T-helper 17 cell (primary cell): ENCODE measurements at regions not wholly inside any gene's neighbourhood (a gene's known extent, or its start where the extent isn't known, plus 50 kb on each side); places are given as distances from the start of the nearest gene placed in this dataset.

Experiments used
- ATAC-seq: fragments of 150-1000 bp; cut with Tn5 transposase; 2 replicates; pipeline ENCODE4 v1.10.0; 2021; ENCODE audit warnings: mild to moderate bottlenecking, moderate library complexity
- DNase-seq, 3 donors: peaks; one replicate each; pipeline versions ENCODE4 v3.0.0 to v3.0.0-alpha.2; 2020 to 2021
- H3K9me3 ChIP-seq: one replicate; pipeline ENCODE4 v1.7.0; 2013; ENCODE audit warnings: low read length, mild to moderate bottlenecking; ENCODE audit not compliant: control insufficient read depth, poor library complexity, severe bottlenecking
- H3K27ac Mint-ChIP-seq: one replicate; pipeline ENCODE4 v1.8.0; 2022; ENCODE audit warnings: mild to moderate bottlenecking, moderate library complexity, mixed read lengths
- H3K27me3 Mint-ChIP-seq: one replicate; pipeline ENCODE4 v1.8.0; 2022; ENCODE audit warnings: mixed read lengths
- H3K36me3 Mint-ChIP-seq: one replicate; pipeline ENCODE4 v1.8.0; 2022; ENCODE audit warnings: low read depth, mixed read lengths
- H3K4me1 Mint-ChIP-seq: one replicate; pipeline ENCODE4 v1.8.0; 2022; ENCODE audit warnings: mild to moderate bottlenecking, mixed read lengths
- H3K4me3 Mint-ChIP-seq: one replicate; pipeline ENCODE4 v1.8.0; 2022; ENCODE audit warnings: mild to moderate bottlenecking, moderate library complexity, mixed read lengths

DNA sequence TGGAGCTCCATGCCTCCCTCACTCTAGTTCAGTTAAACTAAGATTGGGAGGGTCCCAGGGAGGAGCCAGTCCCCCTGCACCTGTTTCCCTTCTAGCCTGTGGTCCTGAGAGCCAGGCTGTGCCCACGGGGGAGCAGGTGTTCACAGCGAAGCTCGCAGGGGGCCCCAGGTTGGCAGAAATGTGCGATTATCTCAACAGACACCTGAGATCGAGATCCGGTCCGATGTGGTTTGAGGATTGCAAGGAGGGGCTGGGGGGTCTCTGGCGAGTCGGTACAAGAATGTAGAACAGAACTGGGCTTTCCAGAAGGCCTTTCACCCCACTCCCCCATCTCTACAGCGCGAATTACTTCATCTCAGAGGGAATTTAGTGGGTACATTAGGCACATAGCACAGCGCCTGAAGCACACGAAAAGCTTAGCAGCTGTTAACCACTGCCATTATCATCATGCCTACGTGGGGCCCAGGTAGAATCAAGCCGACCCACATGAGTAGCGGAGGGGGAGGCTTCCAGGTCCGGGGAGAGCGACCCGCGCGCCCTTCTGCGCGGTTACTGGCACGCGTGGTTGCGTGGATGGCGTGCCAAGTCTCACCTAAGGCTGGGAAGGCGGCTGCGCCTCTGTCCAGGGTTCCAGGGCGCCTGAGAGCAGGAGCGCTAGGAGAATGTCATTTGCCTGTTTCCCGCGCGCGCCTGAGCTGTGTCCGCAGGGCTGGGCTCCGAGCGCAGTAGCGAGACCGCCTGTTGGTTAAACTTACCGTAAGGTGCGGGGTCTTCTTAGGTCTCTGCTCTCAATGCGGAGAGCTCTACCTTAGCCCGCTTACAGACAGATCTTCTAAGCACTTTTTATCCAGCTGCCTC, 1539.5 kb upstream of the TMEM132C start:
- Mint-ChIP-seq H3K4me1 (no peaks in the 10 kb centered on the region), H3K27me3 (peaks cover 11% of the 10 kb centered on the region), H3K36me3 (peaks cover 2% of the 10 kb centered on the region), H3K4me3 (no peak overlapping the region), H3K27ac (no peak overlapping the region)
- DNase-seq (no peak), ATAC-seq (no peak)
- no peaks in the 10 kb centered on the region for H3K9me3 ChIP-seq

DNA sequence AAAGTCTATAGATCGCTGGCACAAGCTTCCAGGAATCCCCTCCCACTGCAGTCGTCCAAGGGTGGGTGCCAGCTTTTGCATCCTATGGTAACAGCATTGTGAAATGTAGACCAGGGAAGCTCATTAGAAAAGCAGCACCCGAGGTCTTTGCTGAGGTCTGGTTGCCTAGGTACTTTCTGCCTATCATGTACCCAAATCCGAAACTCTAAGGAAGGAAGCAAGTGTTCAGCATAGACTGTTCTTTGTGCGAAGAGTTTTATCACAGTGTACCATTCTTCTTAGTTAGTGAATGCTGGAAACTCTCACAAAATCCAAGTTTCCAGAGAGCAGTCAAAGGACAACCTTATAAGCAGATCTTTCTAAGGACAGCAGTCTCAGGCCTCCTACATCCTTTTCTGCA, 1532.7 kb upstream of the TMEM132C start:
- no peaks in the 10 kb centered on the region for H3K9me3 ChIP-seq
- DNase-seq (no peak), ATAC-seq (no peak)
- H3K27ac Mint-ChIP-seq: no peak overlapping the region
- H3K4me1 Mint-ChIP-seq: no peaks in the 10 kb centered on the region
- H3K27me3 Mint-ChIP-seq: no peaks in the 10 kb centered on the region
- H3K4me3 Mint-ChIP-seq: no peak overlapping the region
- H3K36me3 Mint-ChIP-seq: no peaks in the 10 kb centered on the region

DNA sequence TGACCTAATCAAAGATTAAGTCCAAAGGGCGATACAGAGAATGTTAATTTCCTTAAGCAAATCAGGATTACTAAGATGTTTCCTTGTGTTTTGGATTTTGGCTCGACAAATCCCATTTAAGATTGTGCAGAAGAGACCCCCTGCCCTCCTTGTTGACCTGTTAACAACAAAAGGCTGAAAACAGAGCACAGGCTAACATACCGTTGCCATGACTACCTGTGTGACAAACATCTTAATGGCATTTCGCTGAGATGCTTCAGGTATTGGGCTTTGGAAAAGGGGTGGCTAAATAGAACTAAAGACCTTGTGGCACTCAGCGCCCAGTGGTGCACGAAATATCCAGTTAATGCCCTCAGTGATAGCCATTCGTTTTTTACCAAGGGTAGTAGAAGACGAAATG, 1532.3 kb upstream of the TMEM132C start:
- no peaks in the 10 kb centered on the region for H3K27me3 Mint-ChIP-seq
- DNase-seq (no peak), ATAC-seq (no peak)
- no peak overlapping the region for H3K27ac Mint-ChIP-seq
- no peaks in the 10 kb centered on the region for H3K4me1 Mint-ChIP-seq
- H3K36me3 Mint-ChIP-seq: no peaks in the 10 kb centered on the region
- H3K4me3 Mint-ChIP-seq: no peak overlapping the region
- H3K9me3 ChIP-seq: no peaks in the 10 kb centered on the region

DNA sequence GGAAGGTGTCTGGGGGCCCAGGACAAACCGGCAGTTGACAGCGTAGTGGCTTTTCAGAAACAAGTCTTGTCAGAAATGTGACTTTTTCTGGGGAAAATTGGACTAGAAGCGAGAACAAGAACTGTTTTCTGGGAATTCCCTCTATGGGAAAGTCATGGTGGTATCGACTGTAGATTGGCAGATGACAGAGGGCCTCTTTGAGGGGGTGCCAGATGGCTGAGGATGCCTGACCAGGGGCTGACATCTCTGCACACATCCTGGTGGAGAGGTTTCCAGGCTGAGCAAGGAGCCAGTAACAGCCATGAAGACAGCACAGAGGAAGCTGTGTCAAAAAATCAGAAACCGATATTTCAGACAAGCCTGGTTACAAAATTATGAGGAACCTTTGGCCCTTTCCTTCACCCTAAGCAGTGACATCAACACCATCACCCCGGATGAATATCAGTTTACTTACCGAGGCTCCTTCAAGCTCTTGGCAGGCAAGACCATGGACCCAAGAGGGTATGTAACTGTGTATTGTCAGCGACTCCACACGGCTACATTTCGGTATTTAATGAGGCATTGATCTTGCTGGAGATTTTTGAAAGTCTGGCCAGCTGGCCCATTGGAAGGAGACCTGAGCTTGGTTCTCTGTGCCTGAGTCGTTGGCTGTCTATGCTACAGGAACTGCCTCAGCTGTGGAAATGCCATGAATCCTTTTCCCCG, 1525.3 kb upstream of the TMEM132C start:
- no peak overlapping the region for H3K4me3 Mint-ChIP-seq
- no peak for ATAC-seq
- H3K4me1 Mint-ChIP-seq: no peaks in the 10 kb centered on the region
- H3K27ac Mint-ChIP-seq: no peak overlapping the region
- DNase-seq: no peak
- no peaks in the 10 kb centered on the region for H3K36me3 Mint-ChIP-seq
- no peaks in the 10 kb centered on the region for H3K27me3 Mint-ChIP-seq
- H3K9me3 ChIP-seq: no peaks in the 10 kb centered on the region

DNA sequence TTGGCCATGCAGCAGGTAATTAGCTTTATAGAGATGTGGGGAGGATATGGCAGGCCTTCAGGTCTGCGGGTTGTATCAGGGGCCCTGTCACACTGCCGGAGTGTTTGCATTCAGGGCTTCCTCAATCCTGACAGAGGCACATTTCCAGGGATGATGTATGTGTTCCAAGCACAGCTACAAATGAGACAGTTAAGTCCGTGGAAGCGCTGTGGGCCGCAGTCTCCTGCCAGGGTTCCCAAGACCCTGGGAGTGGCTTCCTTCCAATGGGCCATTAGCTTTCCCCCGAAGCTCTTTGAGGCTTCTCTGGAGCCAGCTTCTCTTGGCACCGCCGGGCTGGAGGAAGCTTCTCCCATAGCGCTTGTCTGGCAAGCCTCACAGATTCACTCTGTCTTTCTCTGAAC, 1524.7 kb upstream of the TMEM132C start:
- DNase-seq (no peak), ATAC-seq (no peak)
- H3K27me3 Mint-ChIP-seq: no peaks in the 10 kb centered on the region
- H3K36me3 Mint-ChIP-seq: no peaks in the 10 kb centered on the region
- H3K9me3 ChIP-seq: no peaks in the 10 kb centered on the region
- no peak overlapping the region for H3K4me3 Mint-ChIP-seq
- H3K27ac Mint-ChIP-seq: no peak overlapping the region
- H3K4me1 Mint-ChIP-seq: no peaks in the 10 kb centered on the region

DNA sequence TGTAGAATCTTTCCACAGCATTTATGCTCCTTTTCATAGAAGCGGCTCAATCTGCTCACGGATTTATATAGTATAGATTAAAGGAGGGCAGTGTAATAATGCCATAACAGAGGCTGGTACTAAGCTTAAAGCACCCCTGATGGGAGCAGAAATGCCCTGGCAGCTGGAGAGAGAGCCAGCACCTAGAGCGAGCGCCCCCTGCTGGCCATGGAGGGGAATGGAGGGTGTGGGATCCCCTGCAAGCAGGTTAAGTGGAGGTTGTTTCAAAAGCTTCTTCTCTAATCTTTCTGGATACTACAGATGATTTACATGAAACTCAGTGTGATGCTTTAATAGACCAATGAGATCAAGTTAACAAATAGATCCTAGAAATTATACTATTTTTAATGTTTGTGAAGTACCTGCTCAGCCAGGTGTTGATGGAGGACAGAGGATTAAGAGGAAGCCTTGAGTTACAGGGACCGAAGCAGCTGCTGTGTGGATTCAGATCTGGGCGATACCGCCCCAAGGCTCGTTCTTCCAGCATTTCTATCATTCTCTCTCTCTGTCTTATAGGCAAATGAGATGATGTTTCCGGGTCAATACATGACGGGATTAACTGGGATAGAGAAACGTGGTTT, 1519.3 kb upstream of the TMEM132C start:
- H3K9me3 ChIP-seq: no peaks in the 10 kb centered on the region
- peaks cover 4% of the 10 kb centered on the region for H3K4me1 Mint-ChIP-seq
- DNase-seq (peak; percentile 24 to 41 (median 34)), ATAC-seq (peak; percentile 78)
- no peak overlapping the region for H3K4me3 Mint-ChIP-seq
- H3K36me3 Mint-ChIP-seq: peaks cover 2% of the 10 kb centered on the region
- H3K27ac Mint-ChIP-seq: no peak overlapping the region
- H3K27me3 Mint-ChIP-seq: no peaks in the 10 kb centered on the region

DNA sequence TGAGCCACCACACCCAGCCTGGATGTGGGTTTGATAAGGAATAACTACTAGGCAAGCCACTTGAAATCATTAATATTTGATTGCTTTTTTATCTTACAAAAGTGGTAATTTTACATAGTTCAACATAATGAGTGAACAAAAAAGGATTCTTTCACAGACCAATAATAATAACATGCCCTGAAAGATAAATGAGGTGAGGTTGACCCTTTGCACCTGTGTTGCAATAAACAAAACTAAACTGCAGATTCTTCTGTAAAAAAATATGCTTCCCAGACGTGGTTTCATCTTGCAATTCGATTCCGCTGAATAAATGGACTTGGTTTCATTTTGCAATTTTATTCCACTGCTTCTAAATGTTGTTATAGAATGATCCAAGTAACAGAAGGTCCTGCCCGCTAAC, 1514.9 kb upstream of the TMEM132C start:
- no peaks in the 10 kb centered on the region for H3K9me3 ChIP-seq
- H3K4me3 Mint-ChIP-seq: no peak overlapping the region
- no peaks in the 10 kb centered on the region for H3K27me3 Mint-ChIP-seq
- H3K36me3 Mint-ChIP-seq: peaks cover 4% of the 10 kb centered on the region
- ATAC-seq (no peak), DNase-seq (no peak)
- H3K27ac Mint-ChIP-seq: no peak overlapping the region
- peaks cover 4% of the 10 kb centered on the region for H3K4me1 Mint-ChIP-seq

DNA sequence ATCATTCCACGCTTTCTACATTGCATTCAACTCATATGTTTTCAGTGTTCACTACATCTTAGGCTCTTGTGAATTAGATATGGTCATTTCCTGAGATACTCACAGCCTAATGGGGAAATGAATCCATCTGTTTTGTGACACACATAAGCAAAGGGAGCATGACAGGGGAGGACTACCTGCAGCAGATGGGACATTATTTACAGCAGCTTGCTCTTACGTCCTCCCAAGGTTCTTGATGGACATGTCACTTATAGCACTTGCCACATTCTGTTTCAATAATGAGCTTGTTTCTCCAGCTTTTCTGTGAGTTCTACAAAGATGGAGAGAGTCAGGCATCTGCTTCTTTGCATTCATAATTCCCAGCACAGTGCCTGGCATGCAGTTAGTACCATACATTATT, 1509.6 kb upstream of the TMEM132C start:
- Mint-ChIP-seq H3K36me3 (peaks cover 2% of the 10 kb centered on the region), H3K27ac (no peak overlapping the region), H3K4me1 (peaks cover 1% of the 10 kb centered on the region), H3K27me3 (no peaks in the 10 kb centered on the region), H3K4me3 (no peak overlapping the region)
- ATAC-seq: no peak
- H3K9me3 ChIP-seq: no peaks in the 10 kb centered on the region
- no peak for DNase-seq

DNA sequence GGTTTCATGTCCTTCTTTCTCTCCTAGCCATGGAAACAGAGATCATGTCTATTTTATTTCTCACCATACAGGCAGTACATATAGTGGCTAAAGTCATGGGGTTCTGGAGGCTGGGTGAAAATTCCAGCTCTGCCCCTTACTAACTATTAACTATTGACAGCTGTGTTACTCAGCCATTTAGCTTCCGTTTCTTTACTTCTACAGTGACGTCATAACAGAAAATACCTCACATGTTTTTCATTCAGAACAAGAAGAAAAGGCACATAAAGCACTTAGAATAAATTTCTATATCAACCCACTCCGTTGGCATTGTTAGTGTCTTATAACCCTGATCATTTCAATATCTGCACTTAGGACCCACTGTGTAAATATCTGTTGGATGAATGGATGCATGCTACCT, 1506.9 kb upstream of the TMEM132C start:
- DNase-seq (no peak), ATAC-seq (no peak)
- peaks cover 3% of the 10 kb centered on the region for H3K4me1 Mint-ChIP-seq
- no peak overlapping the region for H3K27ac Mint-ChIP-seq
- peaks cover 5% of the 10 kb centered on the region for H3K9me3 ChIP-seq
- H3K4me3 Mint-ChIP-seq: no peak overlapping the region
- H3K36me3 Mint-ChIP-seq: peaks cover 5% of the 10 kb centered on the region
- no peaks in the 10 kb centered on the region for H3K27me3 Mint-ChIP-seq

DNA sequence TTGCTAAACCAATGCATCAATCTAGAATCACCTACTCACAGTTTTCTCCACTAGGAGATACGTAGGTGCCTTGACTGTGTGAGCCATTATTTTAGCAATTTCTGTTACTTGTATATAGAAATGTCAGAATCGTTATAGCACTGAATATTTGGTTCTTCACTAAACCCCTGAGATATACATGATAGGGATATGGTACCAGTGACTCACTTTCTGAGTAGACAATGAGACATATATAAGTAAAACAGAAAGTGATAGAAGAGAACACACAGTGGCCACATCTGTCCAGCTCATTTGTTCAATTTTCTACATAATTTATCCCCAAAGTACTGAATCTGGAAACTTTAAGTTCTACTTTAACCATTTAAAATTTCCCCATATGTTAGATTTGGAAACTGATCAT, 1505.5 kb upstream of the TMEM132C start:
- Mint-ChIP-seq H3K27ac (no peak overlapping the region), H3K4me1 (peaks cover 3% of the 10 kb centered on the region), H3K36me3 (peaks cover 5% of the 10 kb centered on the region), H3K27me3 (no peaks in the 10 kb centered on the region), H3K4me3 (no peak overlapping the region)
- ATAC-seq (no peak), DNase-seq (no peak)
- peaks cover 5% of the 10 kb centered on the region for H3K9me3 ChIP-seq

DNA sequence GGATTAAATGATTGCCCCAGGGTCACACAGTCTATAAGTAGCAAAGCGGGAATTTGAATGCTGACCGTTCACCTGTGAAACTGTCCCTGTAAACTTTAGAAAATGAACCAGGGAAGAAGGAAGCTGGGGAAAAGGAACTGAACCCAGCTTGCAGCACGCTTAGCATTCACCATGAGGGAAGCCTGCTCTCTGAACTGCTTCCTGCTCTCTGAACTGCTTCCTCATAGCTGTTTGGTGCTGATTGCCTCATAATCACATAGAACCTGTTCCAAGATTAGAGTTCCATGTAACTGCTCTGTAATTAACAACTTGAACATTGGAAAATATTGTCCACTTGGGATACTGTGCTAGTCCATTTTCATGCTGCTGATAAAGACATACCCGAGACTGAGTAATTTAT, 1504.8 kb upstream of the TMEM132C start:
- DNase-seq: no peak
- Mint-ChIP-seq H3K4me1 (peaks cover 3% of the 10 kb centered on the region), H3K4me3 (peak overlapping the region; percentile 22), H3K36me3 (peaks cover 5% of the 10 kb centered on the region), H3K27me3 (no peaks in the 10 kb centered on the region), H3K27ac (no peak overlapping the region)
- ATAC-seq: no peak
- peaks cover 5% of the 10 kb centered on the region for H3K9me3 ChIP-seq

DNA sequence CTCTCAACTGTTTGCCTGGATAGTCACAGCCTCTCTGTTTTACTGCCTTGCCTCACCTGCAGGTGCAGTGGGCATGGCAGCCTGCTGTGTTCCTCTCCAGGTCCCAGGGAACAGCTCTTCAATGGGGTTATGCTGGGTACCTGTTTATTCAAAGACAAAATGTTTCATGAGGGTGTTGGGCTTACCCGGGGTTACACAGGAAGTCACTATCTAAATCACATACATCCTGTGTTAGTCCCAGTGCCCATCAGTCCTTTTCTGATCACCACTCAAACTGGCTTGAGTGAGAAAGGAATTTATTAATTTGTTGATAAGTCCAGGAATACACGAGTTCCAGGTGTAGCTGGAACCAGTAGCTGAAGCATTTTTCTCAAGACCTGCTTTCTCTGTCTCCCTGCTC, 1503.6 kb upstream of the TMEM132C start:
- H3K9me3 ChIP-seq: peaks cover 5% of the 10 kb centered on the region
- ATAC-seq (no peak), DNase-seq (no peak)
- Mint-ChIP-seq H3K27me3 (no peaks in the 10 kb centered on the region), H3K36me3 (peaks cover 5% of the 10 kb centered on the region), H3K27ac (no peak overlapping the region), H3K4me1 (peaks cover 3% of the 10 kb centered on the region), H3K4me3 (no peak overlapping the region)

DNA sequence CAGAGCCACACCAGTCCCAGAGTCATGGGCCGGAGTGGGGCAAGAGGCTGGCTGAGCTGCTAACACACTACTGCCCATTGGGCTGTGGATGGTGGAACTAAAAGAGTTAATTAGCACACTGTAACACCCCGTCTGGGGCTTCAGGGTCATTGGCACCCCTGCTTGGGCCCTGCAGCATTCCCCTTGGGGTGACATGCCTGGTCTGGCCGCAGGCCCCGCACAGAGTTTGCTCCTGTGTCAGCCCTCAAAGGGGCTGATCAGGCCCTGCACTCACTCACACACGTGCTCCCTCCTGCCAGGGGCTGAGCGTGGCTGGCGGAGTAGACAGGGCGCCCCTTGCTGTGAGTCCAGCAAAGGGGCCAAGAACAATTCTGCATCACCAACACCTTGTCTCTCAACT, 1499.6 kb upstream of the TMEM132C start:
- Mint-ChIP-seq H3K27me3 (no peaks in the 10 kb centered on the region), H3K27ac (no peak overlapping the region), H3K4me3 (no peak overlapping the region), H3K4me1 (peaks cover 3% of the 10 kb centered on the region), H3K36me3 (peaks cover 5% of the 10 kb centered on the region)
- no peak for DNase-seq
- ATAC-seq: no peak
- peaks cover 5% of the 10 kb centered on the region for H3K9me3 ChIP-seq
